MM.1S (cell line): ENCODE measurements at regions not wholly inside any gene's neighbourhood (a gene's known extent, or its start where the extent isn't known, plus 50 kb on each side); places are given as distances from the start of the nearest gene placed in this dataset.

Experiments used
- EZH2phosphoT487 ChIP-seq: fragments of 300-600 bp; sonication (generic); IDR thresholded peaks from 2 replicates; pipeline ENCODE4 v1.6.1; 2018; ENCODE audit warnings: antibody characterized with exemption, low read length
- TF ChIP-seq, protein P1 (sequence below): fragments of 300-600 bp; sonication (generic); IDR thresholded peaks from 2 replicates; pipeline ENCODE4 v1.5.1; 2016; ENCODE audit warnings: antibody characterized with exemption, low read length, mixed read lengths

DNA sequence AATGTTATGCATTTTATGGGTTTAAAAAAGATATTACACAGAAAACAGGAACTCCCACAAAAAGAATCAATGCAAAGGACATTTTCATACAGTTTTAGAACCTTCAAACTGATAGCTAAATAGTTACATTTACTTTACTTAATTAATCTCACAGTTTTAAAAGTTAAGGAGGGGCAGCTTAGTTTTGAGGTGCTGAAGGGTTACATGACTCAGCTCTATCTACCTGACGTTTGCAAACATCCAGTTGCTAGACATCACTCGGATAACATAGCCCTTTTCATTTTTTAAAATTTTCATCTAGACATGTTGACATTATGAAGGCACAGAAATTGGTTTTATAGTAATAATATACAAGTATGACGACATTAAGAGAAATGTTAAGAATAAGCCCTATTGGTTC is 53.7 kb upstream of the HSD17B12 start:
- TF ChIP-seq, protein P1, sequence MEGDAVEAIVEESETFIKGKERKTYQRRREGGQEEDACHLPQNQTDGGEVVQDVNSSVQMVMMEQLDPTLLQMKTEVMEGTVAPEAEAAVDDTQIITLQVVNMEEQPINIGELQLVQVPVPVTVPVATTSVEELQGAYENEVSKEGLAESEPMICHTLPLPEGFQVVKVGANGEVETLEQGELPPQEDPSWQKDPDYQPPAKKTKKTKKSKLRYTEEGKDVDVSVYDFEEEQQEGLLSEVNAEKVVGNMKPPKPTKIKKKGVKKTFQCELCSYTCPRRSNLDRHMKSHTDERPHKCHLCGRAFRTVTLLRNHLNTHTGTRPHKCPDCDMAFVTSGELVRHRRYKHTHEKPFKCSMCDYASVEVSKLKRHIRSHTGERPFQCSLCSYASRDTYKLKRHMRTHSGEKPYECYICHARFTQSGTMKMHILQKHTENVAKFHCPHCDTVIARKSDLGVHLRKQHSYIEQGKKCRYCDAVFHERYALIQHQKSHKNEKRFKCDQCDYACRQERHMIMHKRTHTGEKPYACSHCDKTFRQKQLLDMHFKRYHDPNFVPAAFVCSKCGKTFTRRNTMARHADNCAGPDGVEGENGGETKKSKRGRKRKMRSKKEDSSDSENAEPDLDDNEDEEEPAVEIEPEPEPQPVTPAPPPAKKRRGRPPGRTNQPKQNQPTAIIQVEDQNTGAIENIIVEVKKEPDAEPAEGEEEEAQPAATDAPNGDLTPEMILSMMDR = no peak
- no peak for TF ChIP-seq EZH2phosphoT487
